ENCODE measurements at regions not wholly inside any gene's neighbourhood (a gene's known extent, or its start where the extent isn't known, plus 50 kb on each side); places are given as distances from the start of the nearest gene placed in this dataset.

DNA sequence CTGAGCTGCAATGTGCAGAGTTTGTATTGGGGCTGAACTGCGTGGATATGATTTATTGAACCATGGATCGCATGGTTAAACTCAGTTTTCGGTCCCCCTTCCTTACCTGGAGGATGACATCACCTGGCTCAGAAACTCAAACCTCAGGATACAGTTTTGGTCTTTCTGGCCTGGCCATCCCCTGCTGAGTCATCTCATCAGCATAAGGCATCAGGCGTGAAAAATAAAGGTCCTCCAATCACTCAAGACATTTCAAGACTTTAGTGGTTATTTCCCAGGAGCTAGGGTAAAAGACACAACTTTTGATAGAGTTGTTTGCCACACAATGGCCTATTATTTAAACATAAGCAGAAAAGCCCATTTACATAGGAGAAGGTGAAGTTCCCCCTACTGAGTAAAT, 631.1 kb upstream of the TMEM132C start:
- no peak for DNase-seq (ENCODE audit: low read depth in 3 of 3, low spot score in 2 of 3)

- no peak for DNase-seq (ENCODE audit: low read depth in 3 of 3, low spot score in 2 of 3)
These were observed 630.1 kb upstream of the TMEM132C start for GRCh38 chr12:127636882-127637281.

DNA sequence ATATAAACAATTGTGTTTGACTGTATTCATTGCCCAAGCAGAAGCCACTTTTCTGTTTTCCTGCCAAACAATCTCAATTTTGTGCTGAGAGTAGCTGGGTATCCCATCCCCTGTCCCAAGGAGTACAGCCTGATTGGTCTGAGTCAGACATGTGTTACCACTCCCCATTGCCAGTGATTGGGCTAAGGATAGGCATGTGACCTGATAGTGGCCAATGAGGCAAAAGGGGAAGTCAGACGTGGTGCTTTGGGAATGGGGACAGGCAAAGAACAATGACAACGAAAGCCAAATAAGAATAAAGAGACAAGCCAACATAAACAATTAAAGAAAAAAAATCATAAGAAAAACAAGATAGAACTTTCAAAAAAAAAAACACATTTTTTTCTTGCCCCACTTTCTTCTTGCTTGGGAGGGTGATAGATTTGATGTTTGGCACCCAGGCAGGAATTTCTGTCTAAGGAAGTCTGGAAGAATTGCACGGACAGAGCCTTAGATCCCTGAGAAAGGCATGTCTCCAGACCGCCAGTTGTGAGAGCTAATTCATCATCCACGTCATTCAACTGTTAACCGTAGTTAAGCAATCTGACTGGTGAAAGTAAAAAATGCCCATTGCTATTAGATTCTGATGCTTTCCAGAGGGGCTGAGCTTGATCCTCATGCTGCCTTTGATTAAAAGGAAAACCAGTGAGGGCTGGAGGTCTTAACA, 626.6 kb upstream of the TMEM132C start:
- no peak for DNase-seq (ENCODE audit: low read depth in 3 of 3, low spot score in 2 of 3)

DNA sequence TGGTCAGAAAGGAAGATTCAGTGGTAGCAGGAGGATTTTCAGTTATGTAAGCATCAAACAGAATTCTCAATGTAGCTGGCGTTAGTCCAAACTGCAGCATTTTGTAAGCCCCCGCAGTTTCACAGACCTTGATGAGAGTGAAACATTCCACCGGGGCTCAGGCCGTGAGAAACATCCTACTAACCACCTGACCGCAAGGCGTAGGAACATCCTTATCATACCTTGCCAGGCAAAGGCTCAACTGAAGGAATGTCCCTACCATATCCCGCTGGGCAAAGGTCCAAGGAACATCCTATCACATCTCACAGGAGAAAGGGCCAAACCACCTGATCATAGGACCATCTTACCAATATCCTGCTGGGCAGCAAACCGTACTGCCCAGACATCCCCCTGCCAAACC, 624.8 kb upstream of the TMEM132C start:
- no peak for DNase-seq (ENCODE audit: low read depth in 3 of 3, low spot score in 2 of 3)

DNA sequence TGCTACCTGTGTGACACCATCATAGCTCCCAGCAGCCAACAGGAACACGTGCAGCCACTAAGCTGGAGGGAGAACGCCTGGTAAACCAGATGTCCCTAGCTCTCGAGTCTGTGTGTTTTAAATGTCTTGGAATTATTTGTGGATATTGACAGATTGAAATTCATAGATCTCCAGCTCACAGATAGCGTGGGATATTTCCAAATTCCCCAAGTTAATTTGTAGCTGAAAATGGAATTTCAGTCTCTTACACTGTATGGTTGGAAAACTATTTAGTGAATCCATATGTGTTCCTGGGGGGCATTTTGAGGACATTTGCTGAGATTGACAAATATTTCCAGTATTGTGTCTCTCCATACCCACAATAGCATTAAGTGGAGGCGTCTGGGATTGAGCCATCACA, 618.6 kb upstream of the TMEM132C start:
- no peak for DNase-seq (ENCODE audit: low read depth in 3 of 3, low spot score in 2 of 3)

GRCh38 chr12:127649961-127650360, 617.0 kb upstream of the TMEM132C start:
- no peak for DNase-seq (ENCODE audit: low read depth in 3 of 3, low spot score in 2 of 3)

DNA sequence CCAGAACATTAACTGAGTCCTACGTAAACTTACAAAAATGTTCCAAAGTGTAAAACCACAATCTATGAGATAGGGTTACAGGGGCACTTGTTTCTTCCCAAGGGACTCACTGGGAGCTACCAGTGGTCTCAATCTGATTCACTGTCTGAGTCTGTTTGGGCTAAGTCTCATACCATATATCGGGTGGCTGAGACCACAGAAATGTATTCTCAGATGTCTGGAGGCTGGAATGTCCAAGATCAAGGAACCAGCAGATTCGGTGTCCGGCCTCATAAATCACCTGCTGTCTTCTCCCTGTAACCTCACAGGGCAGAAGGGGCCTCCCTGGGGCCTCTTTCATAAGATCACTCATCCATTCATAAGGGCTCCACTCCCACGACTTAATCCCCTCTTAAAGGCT, 616.3 kb upstream of the TMEM132C start:
- DNase-seq (ENCODE audit: low read depth in 3 of 3, low spot score in 2 of 3), result no peak

GRCh38 chr12:127652281-127652680, 614.7 kb upstream of the TMEM132C start:
- DNase-seq (ENCODE audit: low read depth in 3 of 3, low spot score in 2 of 3), result no peak

GRCh38 chr12:127654383-127654985, 612.5 kb upstream of the TMEM132C start:
- no peak for DNase-seq (ENCODE audit: low read depth in 3 of 3, low spot score in 2 of 3)

GRCh38 chr12:127655691-127656090, 611.3 kb upstream of the TMEM132C start:
- no peak for DNase-seq (ENCODE audit: low read depth in 3 of 3, low spot score in 2 of 3)

- no peak for DNase-seq (ENCODE audit: low read depth in 3 of 3, low spot score in 2 of 3)
These were observed 610.7 kb upstream of the TMEM132C start for GRCh38 chr12:127656266-127656665.

GRCh38 chr12:127657036-127657435, 609.9 kb upstream of the TMEM132C start:
- DNase-seq (ENCODE audit: low read depth in 3 of 3, low spot score in 2 of 3), result no peak

GRCh38 chr12:127660961-127661360, 606.0 kb upstream of the TMEM132C start:
- no peak for DNase-seq (ENCODE audit: low read depth in 3 of 3, low spot score in 2 of 3)

DNA sequence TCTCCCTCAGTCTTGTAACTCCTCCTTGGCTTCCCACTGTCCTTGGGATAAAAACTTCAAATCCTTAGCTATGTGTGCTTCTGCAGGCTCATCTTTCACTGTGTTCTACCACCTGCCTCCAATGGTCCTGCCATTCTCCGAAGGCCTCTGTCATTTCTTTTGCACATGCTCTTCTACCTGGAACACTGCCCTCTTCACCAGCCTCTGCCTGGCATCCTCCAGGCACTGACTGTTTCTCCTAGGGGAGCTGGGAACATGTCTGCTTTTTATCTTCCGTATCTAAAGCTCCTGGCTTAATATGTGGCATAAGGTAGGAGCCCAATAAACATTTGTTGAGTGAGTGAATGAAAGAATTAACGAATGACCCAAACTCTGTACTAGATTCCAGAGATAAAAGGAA, 603.3 kb upstream of the TMEM132C start:
- DNase-seq (ENCODE audit: low read depth in 3 of 3, low spot score in 2 of 3), result no peak

DNA sequence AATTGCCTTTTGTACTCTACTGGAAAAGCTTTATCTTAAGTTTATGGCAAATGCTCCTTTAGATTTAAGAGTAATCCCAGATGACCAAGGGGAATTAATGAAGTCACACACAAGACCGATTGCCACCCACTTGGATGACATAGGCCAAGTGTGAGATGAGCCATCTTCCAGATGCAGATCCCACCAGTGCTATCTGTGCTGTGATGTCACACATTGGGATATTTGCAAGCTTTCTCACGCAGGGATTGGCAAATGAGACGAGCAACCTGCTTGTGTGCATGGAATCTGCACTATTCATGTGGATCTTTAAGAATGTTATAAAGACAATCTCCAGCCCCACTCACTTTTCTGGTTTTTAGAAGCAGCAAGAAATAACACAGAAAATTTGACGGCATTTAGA, 602.1 kb upstream of the TMEM132C start:
- no peak for DNase-seq (ENCODE audit: low read depth in 3 of 3, low spot score in 2 of 3)

DNA sequence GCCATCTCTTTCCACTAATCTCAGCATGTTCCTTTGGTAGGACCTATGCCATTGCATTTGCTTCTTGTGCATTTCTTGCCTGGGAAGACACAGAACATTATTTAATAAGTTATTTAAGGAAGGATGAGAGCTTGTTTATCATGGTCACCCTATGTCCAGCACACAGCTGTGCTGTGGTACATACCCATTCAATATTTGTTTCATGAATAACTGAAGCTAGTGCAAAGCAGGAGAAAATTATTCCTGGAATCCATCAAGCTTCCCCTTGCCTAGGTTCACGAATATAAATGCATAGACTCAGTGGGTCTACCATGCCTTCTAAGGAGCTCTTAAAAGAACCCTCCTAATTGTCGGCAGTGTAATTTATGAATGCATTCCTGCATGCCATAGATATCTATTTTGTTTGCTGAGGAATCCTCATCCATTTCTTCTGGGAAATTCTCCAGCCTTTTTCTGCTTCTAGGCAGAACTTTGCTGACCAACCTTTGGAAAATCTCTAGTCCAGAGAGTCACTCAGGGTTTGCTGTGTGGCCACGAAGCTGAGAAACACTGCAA, 599.8 kb upstream of the TMEM132C start:
- DNase-seq (ENCODE audit: low read depth in 3 of 3, low spot score in 2 of 3), result no peak

DNA sequence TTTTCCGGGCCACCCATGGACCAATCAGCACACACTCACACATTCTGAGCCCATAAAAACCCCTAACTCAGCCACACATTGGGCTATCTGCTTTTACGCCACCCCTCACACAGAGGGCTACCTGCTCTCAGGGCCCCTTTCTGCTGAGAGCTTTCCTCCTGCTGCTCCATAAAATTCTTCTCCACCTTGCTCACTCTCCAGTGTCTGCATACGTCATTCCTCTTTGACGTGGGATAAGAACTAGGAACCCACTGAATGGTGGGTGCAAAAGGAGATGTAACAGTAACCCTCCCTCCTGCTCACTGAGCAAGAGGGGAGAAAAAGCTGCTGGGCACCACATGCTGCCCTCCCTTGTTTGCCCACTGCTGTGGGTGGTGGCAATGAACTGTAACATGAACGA, 596.7 kb upstream of the TMEM132C start:
- DNase-seq (ENCODE audit: low read depth in 3 of 3, low spot score in 2 of 3), result no peak

DNA sequence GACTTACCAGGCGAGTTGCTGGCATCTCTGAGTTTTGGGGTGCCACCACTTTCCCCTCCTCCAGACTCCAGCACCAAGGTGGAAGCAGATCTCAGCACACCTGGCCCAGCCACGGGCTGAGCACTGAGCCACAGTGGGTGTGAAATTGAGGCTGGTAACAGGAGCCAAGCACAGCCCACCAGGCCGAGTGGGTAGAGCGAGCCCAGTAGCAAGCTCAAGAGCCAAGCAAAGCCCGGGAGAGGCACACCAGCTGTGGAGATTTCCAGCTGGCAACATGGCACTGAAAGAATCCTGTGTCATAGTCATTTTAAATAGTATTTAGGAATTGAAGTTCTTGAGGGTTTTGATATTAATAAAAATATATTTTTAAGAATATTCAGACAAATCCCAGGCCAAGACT, 596.2 kb upstream of the TMEM132C start:
- no peak for DNase-seq (ENCODE audit: low read depth in 3 of 3, low spot score in 2 of 3)

DNA sequence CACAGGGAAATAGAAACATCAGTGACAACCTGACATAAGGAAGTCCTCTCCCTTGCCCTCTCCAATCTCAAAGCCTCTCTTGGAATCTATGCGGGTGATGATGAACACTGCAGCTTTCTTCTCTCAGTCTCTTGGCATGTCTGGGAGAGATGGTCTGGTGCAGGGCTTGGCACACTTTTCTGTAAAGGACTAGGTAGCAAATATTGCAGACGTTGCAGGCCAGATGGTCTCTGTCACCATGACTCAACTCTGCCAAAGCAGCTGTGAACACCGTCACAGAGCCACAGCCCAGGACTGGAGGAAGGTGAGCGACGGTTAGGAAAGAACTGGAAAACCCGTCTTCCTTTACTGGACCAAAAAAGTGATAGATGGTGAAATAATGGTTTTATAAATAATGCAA, 591.0 kb upstream of the TMEM132C start:
- no peak for DNase-seq (ENCODE audit: low read depth in 3 of 3, low spot score in 2 of 3)

- DNase-seq (ENCODE audit: low read depth in 3 of 3, low spot score in 2 of 3), result peak; percentile 47 to 63 (median 56)
These were observed 589.3 kb upstream of the TMEM132C start for GRCh38 chr12:127677537-127678131.

GRCh38 chr12:127678945-127679344, 588.0 kb upstream of the TMEM132C start:
- no peak for DNase-seq (ENCODE audit: low read depth in 3 of 3, low spot score in 2 of 3)

GRCh38 chr12:127680516-127680915, 586.5 kb upstream of the TMEM132C start:
- no peak for DNase-seq (ENCODE audit: low read depth in 3 of 3, low spot score in 2 of 3)
